ENCODE measurements at regions not wholly inside any gene's neighbourhood (a gene's known extent, or its start where the extent isn't known, plus 50 kb on each side); places are given as distances from the start of the nearest gene placed in this dataset.

GRCh38 chr6:90936286-90936685, 349.4 kb upstream of the MAP3K7 start:
- peaks cover 6% of the 10 kb centered on the region for H3K4me1 ChIP-seq (ENCODE audit: control insufficient read depth, insufficient read depth, low read length)

GRCh38 chr6:90934966-90935365, 348.1 kb upstream of the MAP3K7 start:
- Histone ChIP-seq H3K4me3 (ENCODE audit: low read depth, low read length) (no peak overlapping the region), H3K27me3 (ENCODE audit: control insufficient read depth, insufficient read depth, low read length) (no peaks in the 10 kb centered on the region), H3K36me3 (ENCODE audit: control insufficient read depth, insufficient read depth, low read length) (no peaks in the 10 kb centered on the region), H3K4me1 (ENCODE audit: control insufficient read depth, insufficient read depth, low read length) (peaks cover 6% of the 10 kb centered on the region), H3K9ac (ENCODE audit: low read depth, low read length) (no peak overlapping the region), H3K9me3 (ENCODE audit: control insufficient read depth, insufficient read depth, low read length) (no peaks in the 10 kb centered on the region)

More at GRCh38 chr6:90936286-90936685, 349.4 kb upstream of the MAP3K7 start:
- no peaks in the 10 kb centered on the region for H3K9me3 ChIP-seq (ENCODE audit: control insufficient read depth, insufficient read depth, low read length)
- H3K4me3 ChIP-seq (ENCODE audit: low read depth, low read length), result no peak overlapping the region
- H3K27me3 ChIP-seq (ENCODE audit: control insufficient read depth, insufficient read depth, low read length), result no peaks in the 10 kb centered on the region
- H3K9ac ChIP-seq (ENCODE audit: low read depth, low read length), result no peak overlapping the region
- no peaks in the 10 kb centered on the region for H3K36me3 ChIP-seq (ENCODE audit: control insufficient read depth, insufficient read depth, low read length)

- Histone ChIP-seq H3K27me3 (ENCODE audit: control insufficient read depth, insufficient read depth, low read length) (no peaks in the 10 kb centered on the region), H3K9ac (ENCODE audit: low read depth, low read length) (no peak overlapping the region), H3K4me1 (ENCODE audit: control insufficient read depth, insufficient read depth, low read length) (peaks cover 6% of the 10 kb centered on the region)
Observed at GRCh38 chr6:90934081-90934480, 347.2 kb upstream of the MAP3K7 start.

DNA sequence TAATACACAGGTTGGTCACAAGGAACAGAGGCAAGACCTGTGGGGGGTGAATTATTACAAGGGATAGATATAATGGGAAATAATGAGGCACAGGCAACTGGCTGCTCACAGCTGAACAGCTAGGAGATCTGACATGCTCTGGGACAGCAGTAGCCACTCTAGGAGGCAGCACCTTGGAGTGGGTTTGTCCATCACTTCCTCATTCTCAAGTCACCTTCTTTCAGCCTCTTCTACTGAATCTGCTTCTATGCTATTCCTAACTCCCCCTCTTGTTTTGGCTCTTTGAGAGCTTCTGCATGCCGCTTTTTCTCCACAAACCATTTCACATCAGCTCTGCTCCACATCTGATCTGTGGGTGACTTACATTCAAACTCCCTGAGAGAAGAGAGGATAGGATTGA, 345.5 kb upstream of the MAP3K7 start:
- no peaks in the 10 kb centered on the region for H3K36me3 ChIP-seq (ENCODE audit: control insufficient read depth, insufficient read depth, low read length)
- no peak overlapping the region for H3K9ac ChIP-seq (ENCODE audit: low read depth, low read length)
- H3K27me3 ChIP-seq (ENCODE audit: control insufficient read depth, insufficient read depth, low read length), result no peaks in the 10 kb centered on the region
- no peaks in the 10 kb centered on the region for H3K9me3 ChIP-seq (ENCODE audit: control insufficient read depth, insufficient read depth, low read length)
- no peak overlapping the region for H3K4me3 ChIP-seq (ENCODE audit: low read depth, low read length)
- H3K4me1 ChIP-seq (ENCODE audit: control insufficient read depth, insufficient read depth, low read length), result no peaks in the 10 kb centered on the region

More at GRCh38 chr6:90934081-90934480, 347.2 kb upstream of the MAP3K7 start:
- Histone ChIP-seq H3K9me3 (ENCODE audit: control insufficient read depth, insufficient read depth, low read length) (no peaks in the 10 kb centered on the region), H3K4me3 (ENCODE audit: low read depth, low read length) (no peak overlapping the region), H3K36me3 (ENCODE audit: control insufficient read depth, insufficient read depth, low read length) (no peaks in the 10 kb centered on the region)

DNA sequence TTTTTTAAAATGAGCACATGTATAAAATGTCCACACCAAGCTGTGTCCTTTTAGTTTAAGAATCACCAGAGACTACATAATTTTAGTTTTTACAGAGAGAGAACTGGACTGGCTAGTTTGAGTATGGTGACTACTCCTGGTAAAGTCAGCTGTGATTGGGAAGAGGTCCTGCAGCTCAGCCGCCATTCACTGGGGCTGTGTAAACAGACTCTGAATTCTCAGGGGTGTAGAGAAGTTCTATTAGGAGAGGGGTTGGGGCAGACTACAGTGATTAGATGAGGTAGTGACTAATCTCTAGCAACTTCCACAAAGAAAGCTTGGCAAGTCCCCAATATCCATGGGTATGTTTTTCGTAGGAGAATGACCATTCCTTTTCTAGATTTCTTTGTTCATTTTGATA, 341.2 kb upstream of the MAP3K7 start:
- no peaks in the 10 kb centered on the region for H3K9me3 ChIP-seq (ENCODE audit: control insufficient read depth, insufficient read depth, low read length)
- no peaks in the 10 kb centered on the region for H3K4me1 ChIP-seq (ENCODE audit: control insufficient read depth, insufficient read depth, low read length)
- no peaks in the 10 kb centered on the region for H3K36me3 ChIP-seq (ENCODE audit: control insufficient read depth, insufficient read depth, low read length)
- H3K9ac ChIP-seq (ENCODE audit: low read depth, low read length), result no peak overlapping the region
- H3K27me3 ChIP-seq (ENCODE audit: control insufficient read depth, insufficient read depth, low read length), result no peaks in the 10 kb centered on the region
- H3K4me3 ChIP-seq (ENCODE audit: low read depth, low read length), result no peak overlapping the region

GRCh38 chr6:90925726-90926125, 338.9 kb upstream of the MAP3K7 start:
- H3K9ac ChIP-seq (ENCODE audit: low read depth, low read length), result no peak overlapping the region
- H3K27me3 ChIP-seq (ENCODE audit: control insufficient read depth, insufficient read depth, low read length), result no peaks in the 10 kb centered on the region
- no peaks in the 10 kb centered on the region for H3K9me3 ChIP-seq (ENCODE audit: control insufficient read depth, insufficient read depth, low read length)
- H3K4me3 ChIP-seq (ENCODE audit: low read depth, low read length), result no peak overlapping the region
- no peaks in the 10 kb centered on the region for H3K36me3 ChIP-seq (ENCODE audit: control insufficient read depth, insufficient read depth, low read length)
- no peaks in the 10 kb centered on the region for H3K4me1 ChIP-seq (ENCODE audit: control insufficient read depth, insufficient read depth, low read length)

GRCh38 chr6:90922325-90922724, 335.5 kb upstream of the MAP3K7 start:
- Histone ChIP-seq H3K9ac (ENCODE audit: low read depth, low read length) (no peak overlapping the region), H3K27me3 (ENCODE audit: control insufficient read depth, insufficient read depth, low read length) (no peaks in the 10 kb centered on the region), H3K36me3 (ENCODE audit: control insufficient read depth, insufficient read depth, low read length) (no peaks in the 10 kb centered on the region)

DNA sequence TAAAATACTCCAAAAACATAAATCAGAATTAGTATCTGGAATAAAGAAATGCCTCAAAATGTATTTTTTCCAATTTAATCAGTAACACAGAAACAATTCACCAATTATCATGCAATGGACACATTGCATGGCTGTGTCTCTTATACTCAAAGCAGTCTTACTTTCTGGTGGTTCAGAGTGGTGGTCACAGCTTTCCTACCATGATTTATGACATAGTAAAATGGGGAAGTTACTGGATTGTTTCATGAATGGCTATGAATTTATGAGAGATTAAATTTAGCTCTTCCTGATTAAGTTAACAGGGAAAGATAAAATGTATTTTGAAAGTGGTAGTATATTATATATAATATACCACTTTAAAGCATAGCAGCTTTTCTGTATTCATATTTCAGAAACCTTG, 331.5 kb upstream of the MAP3K7 start:
- no peaks in the 10 kb centered on the region for H3K36me3 ChIP-seq (ENCODE audit: control insufficient read depth, insufficient read depth, low read length)
- no peak overlapping the region for H3K4me3 ChIP-seq (ENCODE audit: low read depth, low read length)
- no peak overlapping the region for H3K9ac ChIP-seq (ENCODE audit: low read depth, low read length)
- H3K9me3 ChIP-seq (ENCODE audit: control insufficient read depth, insufficient read depth, low read length), result peaks cover 6% of the 10 kb centered on the region
- H3K27me3 ChIP-seq (ENCODE audit: control insufficient read depth, insufficient read depth, low read length), result no peaks in the 10 kb centered on the region
- no peaks in the 10 kb centered on the region for H3K4me1 ChIP-seq (ENCODE audit: control insufficient read depth, insufficient read depth, low read length)

More at GRCh38 chr6:90922325-90922724, 335.5 kb upstream of the MAP3K7 start:
- H3K4me1 ChIP-seq (ENCODE audit: control insufficient read depth, insufficient read depth, low read length), result no peaks in the 10 kb centered on the region
- H3K4me3 ChIP-seq (ENCODE audit: low read depth, low read length), result no peak overlapping the region
- H3K9me3 ChIP-seq (ENCODE audit: control insufficient read depth, insufficient read depth, low read length), result no peaks in the 10 kb centered on the region

DNA sequence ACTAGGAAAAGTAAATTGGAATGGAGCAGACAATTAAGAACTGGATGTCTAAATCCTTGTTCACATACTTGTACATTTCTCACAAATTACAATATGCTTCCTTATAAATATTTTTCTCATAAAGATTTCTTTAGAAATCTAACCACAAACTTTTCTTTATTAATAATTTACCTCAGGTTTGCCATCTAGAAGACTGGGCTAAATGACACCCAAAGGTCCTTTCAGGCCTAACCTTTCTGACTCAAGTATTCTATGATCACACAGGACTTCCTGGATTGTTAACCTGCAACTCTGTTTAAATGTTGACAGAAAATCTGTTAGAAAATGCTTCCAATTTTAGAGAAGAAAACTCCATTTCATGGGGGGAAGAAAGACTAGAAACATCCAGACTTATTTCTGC, 330.5 kb upstream of the MAP3K7 start:
- peaks cover 6% of the 10 kb centered on the region for H3K9me3 ChIP-seq (ENCODE audit: control insufficient read depth, insufficient read depth, low read length)
- no peaks in the 10 kb centered on the region for H3K27me3 ChIP-seq (ENCODE audit: control insufficient read depth, insufficient read depth, low read length)
- no peak overlapping the region for H3K4me3 ChIP-seq (ENCODE audit: low read depth, low read length)
- H3K4me1 ChIP-seq (ENCODE audit: control insufficient read depth, insufficient read depth, low read length), result no peaks in the 10 kb centered on the region
- H3K9ac ChIP-seq (ENCODE audit: low read depth, low read length), result no peak overlapping the region
- H3K36me3 ChIP-seq (ENCODE audit: control insufficient read depth, insufficient read depth, low read length), result no peaks in the 10 kb centered on the region

DNA sequence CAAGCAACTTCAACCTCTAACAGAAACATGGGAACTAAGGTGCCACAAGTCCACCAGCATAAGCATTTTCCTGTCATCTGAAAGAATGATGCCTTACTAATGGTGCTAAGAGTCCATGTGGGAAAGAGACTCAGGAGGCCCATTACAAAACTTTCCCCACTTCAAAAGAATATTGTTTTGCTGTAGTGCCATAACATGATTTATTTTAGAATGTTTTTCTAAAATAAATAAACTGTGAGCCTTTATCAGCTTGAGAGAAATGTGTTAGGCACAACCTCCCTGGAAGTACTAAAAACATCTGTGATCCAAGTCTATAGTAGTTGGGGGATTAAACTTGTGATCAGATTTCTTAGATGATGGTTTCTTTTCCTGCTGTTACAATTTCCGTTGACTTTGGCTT, 330.1 kb upstream of the MAP3K7 start:
- Histone ChIP-seq H3K4me3 (ENCODE audit: low read depth, low read length) (no peak overlapping the region), H3K9me3 (ENCODE audit: control insufficient read depth, insufficient read depth, low read length) (peaks cover 6% of the 10 kb centered on the region), H3K27me3 (ENCODE audit: control insufficient read depth, insufficient read depth, low read length) (no peaks in the 10 kb centered on the region), H3K4me1 (ENCODE audit: control insufficient read depth, insufficient read depth, low read length) (no peaks in the 10 kb centered on the region), H3K36me3 (ENCODE audit: control insufficient read depth, insufficient read depth, low read length) (no peaks in the 10 kb centered on the region), H3K9ac (ENCODE audit: low read depth, low read length) (no peak overlapping the region)

DNA sequence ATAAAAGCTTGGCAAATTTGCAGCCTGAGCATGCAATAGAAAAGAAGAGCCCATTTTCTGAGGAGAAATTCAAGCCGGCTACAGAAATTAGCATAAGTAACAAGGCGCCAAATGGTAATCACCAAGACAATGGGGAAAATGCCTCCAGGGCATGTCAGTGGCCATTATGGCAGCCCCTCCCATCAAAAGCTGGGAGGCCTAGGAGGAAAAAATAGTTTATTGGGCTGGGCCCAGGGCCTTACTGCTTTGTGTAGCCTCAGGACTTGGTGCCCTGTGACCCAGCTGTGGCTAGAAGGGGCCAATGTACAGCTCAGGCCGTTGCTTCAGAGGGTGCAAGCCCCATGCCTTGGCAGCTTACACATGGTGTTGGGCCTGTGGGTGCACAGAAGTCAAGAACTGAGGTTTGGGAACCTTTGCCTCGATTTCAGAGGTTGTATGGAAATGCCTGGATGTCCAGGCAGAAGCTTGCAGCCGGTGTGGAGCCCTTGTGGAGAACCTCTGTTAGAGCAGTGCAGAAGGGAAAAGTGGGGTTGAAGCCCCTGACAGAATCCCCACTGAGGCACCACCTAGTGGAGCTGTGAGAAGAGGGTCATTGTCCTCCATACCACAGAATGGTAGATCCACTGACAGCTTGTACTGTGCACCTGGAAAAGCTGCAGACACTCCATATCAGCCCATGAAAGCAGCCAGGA, 328.5 kb upstream of the MAP3K7 start:
- Histone ChIP-seq H3K27me3 (ENCODE audit: control insufficient read depth, insufficient read depth, low read length) (no peaks in the 10 kb centered on the region), H3K9ac (ENCODE audit: low read depth, low read length) (no peak overlapping the region), H3K9me3 (ENCODE audit: control insufficient read depth, insufficient read depth, low read length) (peaks cover 6% of the 10 kb centered on the region), H3K4me3 (ENCODE audit: low read depth, low read length) (no peak overlapping the region), H3K36me3 (ENCODE audit: control insufficient read depth, insufficient read depth, low read length) (no peaks in the 10 kb centered on the region), H3K4me1 (ENCODE audit: control insufficient read depth, insufficient read depth, low read length) (no peaks in the 10 kb centered on the region)

GRCh38 chr6:90914312-90914711, 327.4 kb upstream of the MAP3K7 start:
- Histone ChIP-seq H3K4me3 (ENCODE audit: low read depth, low read length) (no peak overlapping the region), H3K36me3 (ENCODE audit: control insufficient read depth, insufficient read depth, low read length) (no peaks in the 10 kb centered on the region), H3K9me3 (ENCODE audit: control insufficient read depth, insufficient read depth, low read length) (peaks cover 6% of the 10 kb centered on the region), H3K27me3 (ENCODE audit: control insufficient read depth, insufficient read depth, low read length) (no peaks in the 10 kb centered on the region), H3K9ac (ENCODE audit: low read depth, low read length) (no peak overlapping the region), H3K4me1 (ENCODE audit: control insufficient read depth, insufficient read depth, low read length) (no peaks in the 10 kb centered on the region)
